ENCODE measurements at regions not wholly inside any gene's neighbourhood (a gene's known extent, or its start where the extent isn't known, plus 50 kb on each side); places are given as distances from the start of the nearest gene placed in this dataset.

- Mint-ChIP-seq H3K4me3 (ENCODE audit: unreplicated experiment) (no peak overlapping the region), H3K36me3 (ENCODE audit: low read depth) (no peaks in the 10 kb centered on the region), H3K4me1 (ENCODE audit: low read depth) (peaks cover 3% of the 10 kb centered on the region), H3K27me3 (ENCODE audit: low read depth) (no peaks in the 10 kb centered on the region), H3K9me3 (ENCODE audit: low read depth) (no peaks in the 10 kb centered on the region), H3K27ac (ENCODE audit: unreplicated experiment) (no peak overlapping the region)
- TF ChIP-seq CTCF (IDR thresholded peaks at IDR 0.05), result no peak
- no peak for DNase-seq (ENCODE audit: low spot score)
Observed at GRCh38 chr13:106879806-106880205, 311.9 kb upstream of the ARGLU1 start.

- Mint-ChIP-seq H3K9me3 (ENCODE audit: low read depth) (no peaks in the 10 kb centered on the region), H3K27me3 (ENCODE audit: low read depth) (peaks cover 8% of the 10 kb centered on the region), H3K4me1 (ENCODE audit: low read depth) (no peaks in the 10 kb centered on the region), H3K27ac (ENCODE audit: unreplicated experiment) (no peak overlapping the region), H3K4me3 (ENCODE audit: unreplicated experiment) (no peak overlapping the region), H3K36me3 (ENCODE audit: low read depth) (no peaks in the 10 kb centered on the region)
- no peak for TF ChIP-seq CTCF (IDR thresholded peaks at IDR 0.05)
- no peak for DNase-seq (ENCODE audit: low spot score)
Observed at GRCh38 chr13:106874323-106874722, 306.4 kb upstream of the ARGLU1 start.

DNA sequence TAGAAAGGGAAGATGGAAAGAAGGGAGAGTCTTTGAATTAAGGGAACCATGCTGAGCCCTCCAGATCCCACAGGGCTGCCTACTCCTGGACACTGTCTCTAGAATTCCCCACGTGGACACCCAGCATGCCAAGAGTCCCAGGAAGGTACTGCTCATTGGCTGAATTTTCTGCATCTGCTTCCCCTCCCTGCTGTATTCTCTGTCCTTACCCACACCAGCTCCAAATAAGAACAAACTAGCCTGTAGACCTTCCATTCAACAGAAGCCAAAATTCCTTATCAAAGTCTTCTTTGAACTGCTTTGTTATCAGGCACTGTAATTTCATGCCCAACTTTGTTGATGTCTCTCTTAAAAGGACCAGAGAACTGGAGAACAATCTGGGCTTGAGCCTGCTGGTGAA lies 305.9 kb upstream of the ARGLU1 start:
- H3K9me3 Mint-ChIP-seq (ENCODE audit: low read depth), result no peaks in the 10 kb centered on the region
- DNase-seq (ENCODE audit: low spot score), result no peak
- no peak for TF ChIP-seq CTCF (IDR thresholded peaks at IDR 0.05)
- peaks cover 8% of the 10 kb centered on the region for H3K27me3 Mint-ChIP-seq (ENCODE audit: low read depth)
- no peaks in the 10 kb centered on the region for H3K4me1 Mint-ChIP-seq (ENCODE audit: low read depth)
- H3K36me3 Mint-ChIP-seq (ENCODE audit: low read depth), result no peaks in the 10 kb centered on the region
- H3K4me3 Mint-ChIP-seq (ENCODE audit: unreplicated experiment), result no peak overlapping the region
- H3K27ac Mint-ChIP-seq (ENCODE audit: unreplicated experiment), result no peak overlapping the region

DNA sequence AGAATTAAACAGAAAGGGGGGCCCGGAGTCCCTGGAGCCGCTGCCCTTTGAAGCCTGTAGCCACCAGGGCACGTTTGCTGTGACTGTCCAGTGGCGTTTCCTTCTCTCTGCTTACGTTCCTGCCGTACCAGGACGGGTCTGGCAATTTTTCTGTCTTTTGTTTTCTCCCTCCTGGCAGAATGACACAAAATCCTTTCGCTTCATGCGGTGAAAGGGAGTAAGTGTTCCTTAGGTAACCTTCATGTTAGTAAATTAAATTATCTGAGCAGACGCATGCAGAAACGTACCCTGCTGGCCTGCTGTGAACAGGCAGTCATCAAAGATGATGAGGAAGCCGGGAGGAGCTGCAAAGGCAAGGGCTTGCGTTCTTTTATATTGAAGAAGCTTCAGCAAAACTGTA lies 299.3 kb upstream of the ARGLU1 start:
- H3K27me3 Mint-ChIP-seq (ENCODE audit: low read depth), result peaks cover 8% of the 10 kb centered on the region
- peak; percentile 20 for TF ChIP-seq CTCF (IDR thresholded peaks at IDR 0.05)
- no peaks in the 10 kb centered on the region for H3K36me3 Mint-ChIP-seq (ENCODE audit: low read depth)
- DNase-seq (ENCODE audit: low spot score), result no peak
- peaks cover 7% of the 10 kb centered on the region for H3K4me1 Mint-ChIP-seq (ENCODE audit: low read depth)
- H3K9me3 Mint-ChIP-seq (ENCODE audit: low read depth), result no peaks in the 10 kb centered on the region
- H3K4me3 Mint-ChIP-seq (ENCODE audit: unreplicated experiment), result peak overlapping the region; percentile 62
- no peak overlapping the region for H3K27ac Mint-ChIP-seq (ENCODE audit: unreplicated experiment)

- H3K27ac Mint-ChIP-seq (ENCODE audit: unreplicated experiment), result no peak overlapping the region
- no peak for TF ChIP-seq CTCF (IDR thresholded peaks at IDR 0.05)
- H3K36me3 Mint-ChIP-seq (ENCODE audit: low read depth), result no peaks in the 10 kb centered on the region
- H3K4me1 Mint-ChIP-seq (ENCODE audit: low read depth), result peaks cover 7% of the 10 kb centered on the region
- DNase-seq (ENCODE audit: low spot score), result no peak
- peaks cover 10% of the 10 kb centered on the region for H3K27me3 Mint-ChIP-seq (ENCODE audit: low read depth)
- no peak overlapping the region for H3K4me3 Mint-ChIP-seq (ENCODE audit: unreplicated experiment)
- no peaks in the 10 kb centered on the region for H3K9me3 Mint-ChIP-seq (ENCODE audit: low read depth)
Observed at GRCh38 chr13:106865716-106866440, 297.9 kb upstream of the ARGLU1 start.

All from chondrocyte (in vitro differentiated cells).